Kidney glomerular epithelial cell (primary cell): ENCODE measurements at regions not wholly inside any gene's neighbourhood (a gene's known extent, or its start where the extent isn't known, plus 50 kb on each side); places are given as distances from the start of the nearest gene placed in this dataset.

ENCODE experiments used
- DNase-seq: peaks from one replicate; lab custom pipeline; 2025; lab: John Stamatoyannopoulos, UW

DNA sequence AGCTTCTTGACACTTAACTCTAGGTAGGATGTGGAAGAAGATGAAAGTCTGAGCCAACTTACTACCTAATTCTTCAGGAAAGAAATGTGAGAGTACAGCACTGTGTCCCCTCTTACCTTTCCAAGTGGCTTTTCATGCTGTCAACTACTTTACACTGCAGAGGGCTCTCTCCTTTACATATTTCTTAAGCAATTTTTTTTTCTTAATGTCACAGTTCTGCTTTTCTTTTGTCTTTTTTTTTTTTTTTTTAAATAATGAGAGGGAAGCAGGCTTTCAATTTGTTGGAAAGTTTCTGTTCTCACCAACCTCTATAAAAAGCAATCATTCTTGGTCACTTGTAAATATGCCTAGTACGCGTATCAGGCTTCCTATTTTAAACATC is 212.7 kb upstream of the MIR17HG start:
- no peak for DNase-seq

DNA sequence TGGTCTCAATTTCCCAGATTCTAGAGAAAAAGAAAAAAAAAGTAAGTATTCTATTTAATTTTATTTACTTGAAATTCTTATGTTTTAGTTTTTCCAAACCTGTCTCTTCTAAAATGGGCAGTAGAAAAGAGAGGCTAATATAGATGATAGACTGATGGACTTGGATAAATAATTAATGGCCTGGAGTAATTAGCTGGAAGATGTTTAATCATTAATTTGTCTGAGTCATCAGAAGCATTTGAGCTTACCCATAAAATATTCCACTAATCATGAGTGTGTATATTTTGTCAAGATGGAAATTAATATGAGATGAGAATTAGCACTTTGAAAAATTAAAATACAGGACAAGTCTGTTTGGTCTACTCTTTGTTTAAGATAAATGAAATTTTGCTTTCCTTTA is 212.1 kb upstream of the MIR17HG start:
- no peak for DNase-seq

DNA sequence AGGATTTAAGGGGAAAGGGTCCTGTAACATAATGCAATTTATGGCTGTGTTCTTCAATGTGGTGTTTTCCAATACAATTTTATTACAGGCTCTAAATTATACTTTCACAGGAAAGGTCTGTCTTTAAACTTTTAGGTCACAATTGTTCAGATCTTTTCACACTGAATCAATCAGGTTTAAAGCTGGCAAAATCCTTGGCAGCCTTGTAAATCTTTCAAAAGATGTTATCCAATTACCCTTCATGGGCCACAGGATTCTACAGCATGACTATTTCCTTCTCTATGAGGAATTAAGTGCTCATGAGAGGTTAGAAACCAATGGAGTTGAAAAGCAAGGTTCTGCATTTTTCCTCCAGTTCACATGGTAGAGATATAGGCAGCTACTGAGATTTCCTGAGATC is 211.5 kb upstream of the MIR17HG start:
- DNase-seq = no peak

DNA sequence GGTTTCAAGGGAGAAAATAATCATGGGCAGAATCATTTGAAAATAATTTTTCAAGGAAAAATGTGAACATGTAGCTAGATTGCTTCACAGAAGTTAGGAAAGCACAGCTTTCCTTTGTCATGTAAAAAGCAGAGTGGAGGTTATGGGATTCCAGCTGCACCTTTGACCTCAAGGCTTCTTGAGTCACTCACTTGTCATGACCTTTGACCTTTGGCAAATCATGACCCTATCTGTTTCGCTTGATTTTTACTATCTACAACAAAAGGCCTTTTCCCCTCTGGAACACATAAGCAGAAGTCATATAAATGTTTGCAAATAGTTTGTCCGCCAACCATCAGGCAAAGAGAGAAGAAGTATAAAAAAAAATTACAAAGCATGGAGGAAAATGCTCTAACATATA is 210.7 kb upstream of the MIR17HG start:
- DNase-seq = no peak

DNA sequence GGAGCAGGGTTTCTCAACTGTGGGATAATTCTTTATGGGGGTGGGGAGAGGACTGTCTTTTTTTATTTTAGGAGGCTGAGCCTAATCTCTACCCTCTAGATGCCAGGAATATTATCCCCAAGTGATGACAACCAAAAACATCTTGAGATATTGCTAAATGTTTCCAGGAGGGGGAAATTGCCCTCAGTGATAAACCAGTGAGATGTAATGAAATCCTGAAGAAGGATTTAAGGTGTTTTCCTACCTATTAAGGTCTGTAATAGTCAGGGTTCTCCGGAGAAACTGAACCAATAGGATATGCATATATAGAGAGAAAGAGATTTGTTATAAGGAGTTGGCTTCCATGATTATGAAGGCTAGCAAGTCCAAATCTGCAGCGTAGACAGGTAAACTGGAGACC is 208.3 kb upstream of the MIR17HG start:
- no peak for DNase-seq

DNA sequence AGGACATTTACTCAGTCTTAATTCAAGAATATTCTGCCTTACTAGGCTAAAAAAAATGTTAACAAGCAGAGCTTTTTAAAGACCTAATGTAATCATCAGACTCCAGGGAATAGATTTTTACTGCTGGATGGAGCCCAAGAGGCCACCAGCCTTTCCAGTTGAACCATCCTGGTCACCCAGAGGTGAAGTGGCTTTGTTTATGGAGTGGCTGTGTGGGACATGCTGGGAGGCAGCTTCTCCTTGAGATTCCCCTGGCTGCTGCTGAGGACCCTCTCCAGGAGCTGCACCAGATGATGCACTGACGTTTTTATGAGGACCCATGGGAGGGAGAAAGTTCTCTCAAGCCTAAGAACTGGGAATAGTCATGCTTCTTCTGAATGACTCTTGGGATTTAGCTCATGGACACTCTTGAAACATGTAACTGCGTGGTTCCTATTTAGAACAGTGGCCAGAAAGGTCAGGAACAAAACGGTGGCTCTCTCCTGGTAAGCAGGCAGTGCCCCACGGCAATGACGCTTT is 205.9 kb upstream of the MIR17HG start:
- no peak for DNase-seq

DNA sequence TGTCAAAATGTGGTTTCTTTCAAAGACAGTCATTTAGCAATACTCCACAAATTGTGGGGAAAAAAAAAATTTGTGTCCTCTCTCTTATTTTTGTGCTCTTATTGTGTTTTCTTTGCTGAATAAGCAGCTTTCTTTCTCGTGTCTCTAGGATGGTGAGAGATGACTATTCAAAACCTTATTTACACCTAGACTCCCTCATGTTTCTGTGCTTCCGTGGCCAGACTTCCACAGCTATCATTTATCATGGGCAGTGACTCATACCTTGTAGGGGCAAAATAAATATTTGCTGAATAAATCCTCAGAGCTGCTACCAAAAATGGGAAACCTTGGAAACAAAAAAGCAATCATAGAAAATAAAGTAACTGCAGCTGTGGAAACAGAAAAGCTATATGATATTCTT is 204.9 kb upstream of the MIR17HG start:
- DNase-seq = peak; percentile 95

DNA sequence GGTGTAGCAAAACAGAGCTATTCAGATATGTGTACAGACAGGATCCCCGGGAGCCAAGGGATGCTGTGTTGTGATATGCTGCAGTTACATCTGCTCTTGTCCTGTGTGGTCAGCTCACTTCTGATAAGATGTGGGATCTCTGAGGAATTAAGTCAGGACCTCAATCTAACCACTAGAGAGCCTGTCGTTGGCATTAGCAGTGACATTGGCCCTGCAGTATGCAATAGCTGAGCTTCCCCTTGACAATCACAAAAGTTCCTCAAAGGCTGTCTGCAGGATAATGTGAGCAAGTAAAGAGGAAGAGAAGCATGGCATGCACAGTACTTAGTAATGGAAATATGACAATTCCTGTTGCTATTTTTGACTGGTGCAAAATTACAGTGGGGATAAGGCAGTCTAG is 203.4 kb upstream of the MIR17HG start:
- DNase-seq = no peak

DNA sequence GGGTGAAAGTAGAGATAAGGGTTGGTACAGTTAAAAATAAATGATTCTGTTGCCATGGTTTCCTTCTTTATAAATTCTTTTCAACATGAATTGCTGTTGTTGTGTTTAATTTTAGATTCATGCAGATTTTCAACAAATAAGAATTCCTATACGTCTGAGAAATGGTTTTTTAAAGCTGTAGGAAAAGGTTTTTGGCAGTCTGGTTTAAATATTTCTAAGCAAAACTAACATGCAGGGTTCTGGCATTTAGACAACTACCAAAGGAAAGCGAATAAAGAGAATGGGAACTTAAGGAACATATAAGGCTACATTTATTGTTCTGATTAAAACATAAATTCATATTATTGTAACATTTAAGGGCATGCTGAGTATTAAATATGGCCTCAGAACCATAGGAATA is 203.0 kb upstream of the MIR17HG start:
- DNase-seq = no peak

DNA sequence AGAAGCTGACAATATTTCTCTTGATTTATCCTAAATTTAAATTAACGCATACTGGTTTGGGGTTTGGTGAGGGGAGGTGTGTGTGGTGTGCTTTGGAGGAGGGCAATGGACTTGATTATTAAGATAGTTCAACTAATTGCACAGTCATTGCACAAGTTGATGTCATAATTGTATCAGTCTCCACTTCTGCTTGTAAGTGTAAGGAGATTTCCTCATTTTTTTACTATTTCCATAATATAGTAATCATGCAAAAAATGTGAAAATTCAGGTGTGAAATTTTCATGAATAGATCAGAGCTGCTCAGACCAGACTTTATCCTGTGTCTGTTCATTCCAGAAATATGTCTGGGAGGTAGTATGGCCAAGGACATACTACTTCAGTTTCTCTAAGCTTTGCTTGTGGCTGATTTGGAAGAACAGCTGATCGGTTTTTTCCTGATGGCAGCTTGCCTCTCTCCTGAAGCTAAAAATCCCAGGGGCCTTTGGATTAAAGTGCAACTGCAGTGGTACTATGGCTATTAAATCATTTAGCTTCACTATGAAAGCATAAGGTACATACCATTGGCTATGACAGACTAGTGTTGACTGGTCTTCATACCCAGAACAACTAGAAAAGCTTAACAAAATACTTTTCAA is 201.8 kb upstream of the MIR17HG start:
- DNase-seq = no peak

DNA sequence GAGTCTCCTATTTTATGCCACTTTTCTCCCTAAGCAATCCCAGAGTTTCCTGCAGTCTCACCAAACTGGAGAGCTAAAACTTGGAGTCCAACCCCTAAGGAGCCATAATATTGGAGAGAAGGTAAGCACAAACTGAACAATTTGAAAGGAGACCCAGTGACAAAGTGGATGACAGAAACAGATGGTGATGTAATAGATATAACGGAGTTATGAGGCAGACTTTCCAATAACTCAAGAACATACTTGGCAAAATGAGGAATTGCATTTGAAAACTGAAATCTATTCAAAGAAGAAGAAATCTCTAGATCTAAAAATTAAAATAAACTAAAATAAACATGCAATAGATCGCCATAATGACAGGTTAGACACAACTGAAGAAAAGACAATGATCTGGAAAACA is 200.9 kb upstream of the MIR17HG start:
- no peak for DNase-seq

DNA sequence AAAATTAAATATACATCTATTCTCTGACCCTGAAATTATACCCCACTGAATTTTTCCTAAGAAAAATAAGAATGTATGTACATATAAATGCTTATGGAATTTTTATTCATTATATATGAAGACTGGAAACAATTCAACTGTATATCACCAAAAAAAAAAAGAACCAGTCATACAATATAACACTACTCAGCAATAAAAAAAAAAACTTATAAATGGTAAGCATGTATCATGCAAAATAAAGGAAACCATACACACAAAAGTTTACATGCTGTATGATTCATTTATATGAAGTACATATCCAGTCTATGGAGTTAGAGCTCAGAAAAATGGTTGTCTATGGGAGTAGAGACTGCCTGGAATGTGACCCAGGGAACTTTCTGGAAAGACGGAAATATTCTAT is 199.4 kb upstream of the MIR17HG start:
- DNase-seq = no peak

DNA sequence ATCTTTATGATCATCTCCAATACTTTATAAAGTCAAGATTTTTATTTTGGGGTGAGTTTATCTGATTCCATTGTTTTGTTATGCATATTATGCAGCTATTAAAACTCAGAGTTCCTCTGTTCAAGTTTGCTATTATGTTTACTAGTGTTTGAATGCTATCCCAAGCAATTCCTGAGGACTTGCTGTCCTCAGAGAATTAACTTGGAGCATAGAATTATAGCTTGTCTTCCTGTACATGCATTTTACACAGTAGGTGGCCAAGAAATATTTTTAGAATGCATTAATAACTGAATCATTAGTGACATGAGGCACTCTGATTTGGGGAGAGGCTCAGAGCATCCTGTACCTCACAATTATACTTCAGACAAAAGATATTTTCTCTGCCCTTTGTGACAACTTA is 195.6 kb upstream of the MIR17HG start:
- no peak for DNase-seq

DNA sequence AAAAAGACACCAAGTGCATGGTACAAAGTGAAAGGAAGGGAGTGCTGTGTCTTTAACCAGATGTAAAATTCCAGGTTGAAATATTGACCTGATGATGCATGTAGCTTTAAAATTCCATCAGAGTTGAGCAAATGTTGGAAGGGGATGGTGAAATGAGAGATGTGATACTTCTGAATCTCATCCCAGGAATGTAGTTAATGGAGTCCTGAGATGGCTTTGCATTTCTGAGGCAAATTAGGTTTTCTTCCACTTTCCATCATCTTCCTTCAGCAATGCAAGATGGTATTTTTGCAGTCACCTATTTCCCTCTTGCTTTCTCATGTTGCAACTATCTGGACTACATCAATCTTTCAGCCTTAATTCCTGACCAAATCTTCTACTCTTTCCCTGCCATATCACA is 194.1 kb upstream of the MIR17HG start:
- no peak for DNase-seq

DNA sequence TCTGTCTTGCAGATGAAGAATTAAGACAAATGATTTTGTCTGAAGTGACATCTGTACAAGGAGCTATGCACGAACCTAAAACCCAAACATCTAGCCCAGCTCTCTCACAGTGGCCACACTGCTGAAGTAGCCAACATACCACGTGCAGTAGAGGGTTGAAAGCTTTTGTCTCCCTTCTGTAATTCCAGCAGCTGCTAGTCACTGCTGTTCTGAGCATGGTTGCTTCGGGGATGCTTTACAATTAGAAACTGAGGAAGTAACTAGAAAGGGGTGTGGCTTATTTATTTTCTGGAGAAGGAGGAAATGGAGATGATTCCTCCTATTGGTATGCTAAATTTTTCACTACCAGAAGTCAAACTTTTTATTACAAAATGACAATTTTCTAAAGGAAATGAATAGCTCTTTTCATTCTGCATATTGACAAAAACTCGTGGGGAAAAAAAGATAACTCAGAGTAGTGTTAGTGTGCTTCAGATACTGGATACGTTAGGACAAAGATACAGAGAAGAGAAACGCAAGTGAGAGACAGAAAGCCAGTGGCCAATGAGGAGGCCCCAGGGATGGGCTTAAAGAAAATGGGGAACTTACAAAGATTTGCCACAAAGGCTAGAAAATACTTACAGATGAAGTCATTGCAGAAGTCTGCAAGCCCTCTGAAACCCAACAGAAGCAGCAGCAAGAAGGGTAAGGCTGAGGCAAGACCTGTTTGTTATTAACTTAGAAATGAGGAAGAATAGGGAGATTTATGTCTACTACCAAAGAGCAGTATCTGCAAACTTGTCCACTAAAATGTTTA is 192.7 kb upstream of the MIR17HG start:
- no peak for DNase-seq

DNA sequence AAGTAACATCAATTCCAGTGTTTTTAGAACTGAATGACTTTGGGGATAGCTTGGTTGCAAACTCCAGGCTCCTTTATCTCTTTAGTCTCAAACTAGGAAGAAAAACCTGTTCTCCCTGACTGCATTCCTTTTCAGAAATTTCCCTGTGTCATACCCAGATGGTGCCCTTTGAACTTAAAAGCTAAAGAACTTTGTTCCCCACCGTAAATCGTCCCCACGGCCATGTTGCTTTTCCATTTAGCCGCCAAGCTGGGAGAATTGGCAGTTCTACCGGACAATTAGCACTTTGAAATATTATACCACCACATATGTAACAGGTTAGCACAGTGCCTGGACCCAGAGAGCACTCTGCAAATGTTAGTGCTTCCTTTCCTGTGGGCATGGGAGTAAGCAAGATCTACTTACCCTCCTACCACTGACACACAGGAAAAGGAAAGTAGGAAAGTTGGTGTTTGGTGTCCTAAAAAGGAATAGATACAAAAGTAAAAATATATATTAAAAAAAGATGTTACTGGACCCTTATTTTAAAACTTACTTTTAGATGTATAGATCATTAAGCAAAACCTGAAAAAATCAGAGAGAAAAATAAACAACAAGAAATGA is 191.9 kb upstream of the MIR17HG start:
- no peak for DNase-seq

DNA sequence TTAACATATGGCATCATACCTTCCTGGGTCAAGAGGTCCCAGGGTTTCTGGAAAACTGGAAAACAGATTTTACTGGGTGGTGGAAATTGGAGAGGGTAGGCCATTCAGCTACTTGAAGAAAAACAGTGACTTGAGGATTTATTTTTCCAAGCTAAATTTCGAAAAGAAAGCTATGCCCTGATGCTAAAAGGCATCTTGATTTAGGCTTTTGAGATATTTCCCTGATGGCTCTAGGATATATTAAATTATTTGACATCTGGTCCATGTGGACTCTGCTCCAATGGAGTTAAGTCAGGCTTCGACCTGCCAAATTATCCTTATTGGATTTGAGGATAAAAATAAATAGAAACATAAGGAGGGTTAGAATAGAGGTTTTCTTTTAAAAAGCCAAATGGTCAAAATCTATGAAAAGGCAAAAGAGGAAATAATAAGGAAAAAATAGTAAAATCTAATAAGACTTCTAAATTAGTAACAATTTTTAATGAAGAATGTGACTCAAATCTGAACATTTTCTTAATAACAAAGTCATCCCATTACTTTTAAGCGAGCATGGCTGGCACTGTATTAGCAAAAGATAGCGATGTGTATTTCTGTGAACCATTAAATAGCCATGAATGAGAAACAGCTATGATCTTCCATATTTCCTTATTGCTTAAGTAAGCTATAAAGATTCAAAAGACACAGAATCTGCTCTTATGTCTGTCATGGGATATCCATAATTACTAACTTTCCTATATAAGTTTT is 190.0 kb upstream of the MIR17HG start:
- DNase-seq = no peak

DNA sequence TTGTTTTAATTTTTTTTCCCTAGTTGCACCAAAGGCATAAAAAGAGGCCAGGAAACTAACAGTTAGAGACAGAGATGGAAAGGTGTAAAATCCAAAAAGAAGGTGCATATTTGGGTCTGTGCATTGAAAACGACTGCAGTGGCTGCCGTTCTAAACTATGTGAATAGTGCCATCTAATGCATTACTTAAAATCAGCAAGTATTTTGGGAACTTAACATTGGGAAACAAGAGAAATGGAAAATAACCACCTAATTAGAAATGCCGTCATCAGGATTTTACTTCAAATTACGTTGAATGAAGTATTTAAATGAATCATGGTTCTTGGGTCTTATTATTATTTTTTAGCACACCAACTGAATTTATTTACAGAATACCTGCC is 189.5 kb upstream of the MIR17HG start:
- no peak for DNase-seq

DNA sequence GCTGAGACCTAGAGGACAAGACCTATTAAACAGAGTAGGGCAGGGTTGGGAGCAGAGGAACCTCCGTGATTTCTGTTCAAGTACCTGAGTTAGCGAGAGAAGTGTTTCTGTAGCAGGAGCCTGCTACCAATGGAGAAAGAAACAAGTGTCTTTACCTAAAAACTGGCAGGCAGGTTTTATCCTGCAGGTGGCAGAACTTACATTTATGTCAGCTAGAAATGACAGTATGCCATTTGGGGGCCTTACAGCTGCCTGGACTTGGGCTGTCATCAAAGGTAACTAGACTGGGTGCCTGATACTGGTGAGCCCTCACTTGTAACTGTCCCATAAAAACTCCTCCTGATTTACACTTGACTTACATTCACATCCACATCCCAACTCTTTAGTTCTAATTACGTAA is 185.3 kb upstream of the MIR17HG start:
- DNase-seq = no peak

DNA sequence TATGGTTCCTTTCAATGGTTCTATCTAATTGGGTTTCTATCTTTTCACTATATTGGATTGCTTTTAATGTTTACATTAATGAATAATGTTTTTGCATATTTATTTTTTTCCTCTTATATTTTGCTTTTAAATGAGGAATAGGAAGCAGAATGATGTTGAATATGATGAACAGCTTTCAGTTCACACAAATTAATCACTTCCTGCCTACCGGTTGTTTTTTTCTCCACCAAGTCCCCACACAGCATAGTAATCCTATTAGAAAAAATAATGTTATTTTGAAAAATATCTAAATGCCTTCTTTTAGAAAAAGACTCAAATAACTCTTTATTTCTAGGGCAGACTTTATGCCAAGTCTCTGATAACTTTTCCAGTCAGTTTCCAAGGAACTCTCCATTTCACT is 184.9 kb upstream of the MIR17HG start:
- DNase-seq = no peak

DNA sequence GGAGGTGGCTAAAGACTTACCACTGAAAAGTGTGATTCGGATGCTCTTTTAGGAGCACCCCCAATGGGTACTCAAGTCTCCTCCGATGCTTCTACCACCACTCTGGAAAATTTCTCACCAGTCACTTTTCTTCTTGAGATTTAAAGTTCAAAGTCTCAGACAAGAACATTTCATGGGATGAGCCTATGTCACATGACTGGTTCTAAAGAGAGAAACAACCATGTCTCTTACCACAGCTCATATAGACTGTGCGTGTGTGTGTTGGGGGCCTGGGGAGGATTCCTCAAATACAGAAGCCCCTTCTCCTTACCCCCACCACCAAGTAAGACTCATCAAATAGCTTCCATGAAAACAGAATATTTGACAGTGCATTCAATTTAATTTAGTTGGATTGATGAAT is 181.7 kb upstream of the MIR17HG start:
- DNase-seq = no peak

DNA sequence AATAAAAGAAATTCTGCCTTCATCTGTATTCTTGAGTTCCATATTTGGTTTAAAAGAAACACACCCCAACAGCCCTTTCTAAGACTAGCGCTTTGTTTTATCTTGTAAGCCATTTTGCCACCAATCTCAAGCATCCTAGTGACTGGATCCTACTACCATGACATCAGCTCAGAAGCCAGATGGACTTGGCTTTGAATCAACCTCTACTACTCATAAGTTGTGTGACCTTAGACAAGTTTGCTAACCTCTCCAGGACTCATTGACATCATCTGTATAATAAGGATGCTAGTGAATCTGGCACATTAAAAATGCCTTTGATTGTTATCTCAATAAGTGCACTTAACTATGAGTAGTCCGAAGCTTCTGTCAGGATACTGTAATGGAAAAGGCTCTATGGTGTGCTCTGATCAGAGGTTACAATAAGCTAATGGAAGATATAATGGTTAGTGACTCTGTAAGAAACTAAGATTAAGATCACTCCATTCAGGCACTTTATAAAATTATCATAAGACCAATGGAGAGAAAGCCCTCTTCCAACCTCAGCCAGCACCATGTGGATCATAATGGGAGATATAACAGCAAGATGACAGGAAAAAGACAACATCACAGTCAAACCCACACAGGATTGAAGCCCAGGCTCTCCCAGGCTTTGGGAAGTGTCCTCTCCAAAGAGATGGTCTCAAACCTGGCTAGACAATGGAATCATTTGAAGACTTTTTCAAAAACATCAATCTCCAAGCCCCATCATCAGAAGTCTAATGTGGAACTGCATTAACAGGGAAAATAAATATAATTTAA is 180.6 kb upstream of the MIR17HG start:
- no peak for DNase-seq
